ENCODE measurements at regions not wholly inside any gene's neighbourhood (a gene's known extent, or its start where the extent isn't known, plus 50 kb on each side); places are given as distances from the start of the nearest gene placed in this dataset.

DNA sequence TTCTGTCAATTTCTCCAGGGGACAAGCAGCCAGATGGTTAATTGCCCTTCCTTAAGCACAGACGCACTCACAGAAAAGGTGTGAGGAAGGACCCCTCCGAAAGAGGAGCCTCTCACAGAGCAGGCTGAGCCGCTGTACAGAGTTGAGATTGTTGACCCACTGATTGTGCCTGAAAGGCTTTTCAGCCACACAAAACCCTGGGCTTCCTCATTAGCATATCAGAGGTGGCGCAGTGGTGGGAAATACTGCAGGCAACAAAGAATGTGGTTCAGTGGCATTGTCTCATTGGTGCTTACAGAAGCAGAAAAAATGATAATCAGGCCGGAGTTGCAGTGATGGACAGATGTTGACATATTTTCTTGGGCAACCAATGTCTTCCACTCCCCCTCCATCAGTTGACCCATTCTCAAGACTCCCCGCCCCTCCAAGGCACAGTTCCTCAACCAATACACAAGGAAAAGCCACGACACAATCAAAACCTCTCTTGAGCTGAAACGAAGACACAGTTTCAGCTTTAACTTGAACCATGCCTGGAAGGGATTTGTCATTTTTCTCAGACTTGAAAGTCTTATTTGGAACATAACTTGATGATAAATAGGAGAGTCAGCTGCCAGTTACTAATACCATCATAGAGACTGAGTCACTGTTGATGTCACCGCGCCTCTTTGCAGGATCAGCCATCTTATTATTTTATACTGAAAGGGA, 53.1 kb downstream of the ATXN3L start:
- DNase-seq, result no peak
- no peaks in the 10 kb centered on the region for H3K36me3 ChIP-seq
- H3K27me3 ChIP-seq (ENCODE audit: insufficient read depth, low read depth, severe bottlenecking), result no peaks in the 10 kb centered on the region
- H3K9me3 ChIP-seq (ENCODE audit: severe bottlenecking), result no peaks in the 10 kb centered on the region
- H3K27ac ChIP-seq, result no peak overlapping the region
- no peak overlapping the region for H3K4me3 ChIP-seq (ENCODE audit: low read depth, low read length)
- TF ChIP-seq, protein P1, sequence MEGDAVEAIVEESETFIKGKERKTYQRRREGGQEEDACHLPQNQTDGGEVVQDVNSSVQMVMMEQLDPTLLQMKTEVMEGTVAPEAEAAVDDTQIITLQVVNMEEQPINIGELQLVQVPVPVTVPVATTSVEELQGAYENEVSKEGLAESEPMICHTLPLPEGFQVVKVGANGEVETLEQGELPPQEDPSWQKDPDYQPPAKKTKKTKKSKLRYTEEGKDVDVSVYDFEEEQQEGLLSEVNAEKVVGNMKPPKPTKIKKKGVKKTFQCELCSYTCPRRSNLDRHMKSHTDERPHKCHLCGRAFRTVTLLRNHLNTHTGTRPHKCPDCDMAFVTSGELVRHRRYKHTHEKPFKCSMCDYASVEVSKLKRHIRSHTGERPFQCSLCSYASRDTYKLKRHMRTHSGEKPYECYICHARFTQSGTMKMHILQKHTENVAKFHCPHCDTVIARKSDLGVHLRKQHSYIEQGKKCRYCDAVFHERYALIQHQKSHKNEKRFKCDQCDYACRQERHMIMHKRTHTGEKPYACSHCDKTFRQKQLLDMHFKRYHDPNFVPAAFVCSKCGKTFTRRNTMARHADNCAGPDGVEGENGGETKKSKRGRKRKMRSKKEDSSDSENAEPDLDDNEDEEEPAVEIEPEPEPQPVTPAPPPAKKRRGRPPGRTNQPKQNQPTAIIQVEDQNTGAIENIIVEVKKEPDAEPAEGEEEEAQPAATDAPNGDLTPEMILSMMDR (IDR thresholded peaks at IDR 0.05; ENCODE audit: low read depth, low read length), result no peak

DNA sequence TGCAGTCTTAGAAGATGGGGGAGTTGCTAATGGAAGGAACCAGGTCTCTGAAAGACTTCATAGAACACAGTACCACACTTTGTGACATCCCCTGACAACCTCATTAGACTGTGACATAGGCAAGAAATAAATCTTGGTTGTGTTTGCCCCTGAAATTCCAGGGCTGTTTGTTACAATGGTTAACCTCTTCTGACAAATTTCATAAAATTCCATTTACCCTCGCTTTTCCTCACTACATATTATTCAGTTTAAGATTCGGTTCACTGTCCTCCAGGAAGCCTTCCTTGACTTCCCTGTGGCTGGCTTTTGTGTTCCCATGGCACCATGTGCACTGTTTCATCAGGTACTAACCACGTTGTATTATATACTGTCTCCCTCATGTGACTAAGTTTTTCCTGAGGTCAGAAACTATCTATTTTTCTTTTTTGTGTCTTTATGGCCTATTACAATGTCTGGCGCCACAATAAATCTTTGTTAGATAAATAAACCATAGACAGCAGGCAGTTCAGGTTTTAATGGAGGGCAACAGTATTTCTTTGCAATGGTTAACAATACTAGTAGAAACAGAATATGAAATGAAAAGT, 54.2 kb downstream of the ATXN3L start:
- Histone ChIP-seq H3K4me3 (ENCODE audit: low read depth, low read length) (no peak overlapping the region), H3K27me3 (ENCODE audit: insufficient read depth, low read depth, severe bottlenecking) (no peaks in the 10 kb centered on the region), H3K9me3 (ENCODE audit: severe bottlenecking) (no peaks in the 10 kb centered on the region), H3K36me3 (no peaks in the 10 kb centered on the region), H3K27ac (no peak overlapping the region)
- DNase-seq, result no peak
- TF ChIP-seq, protein P1 (IDR thresholded peaks at IDR 0.05; ENCODE audit: low read depth, low read length), result no peak

DNA sequence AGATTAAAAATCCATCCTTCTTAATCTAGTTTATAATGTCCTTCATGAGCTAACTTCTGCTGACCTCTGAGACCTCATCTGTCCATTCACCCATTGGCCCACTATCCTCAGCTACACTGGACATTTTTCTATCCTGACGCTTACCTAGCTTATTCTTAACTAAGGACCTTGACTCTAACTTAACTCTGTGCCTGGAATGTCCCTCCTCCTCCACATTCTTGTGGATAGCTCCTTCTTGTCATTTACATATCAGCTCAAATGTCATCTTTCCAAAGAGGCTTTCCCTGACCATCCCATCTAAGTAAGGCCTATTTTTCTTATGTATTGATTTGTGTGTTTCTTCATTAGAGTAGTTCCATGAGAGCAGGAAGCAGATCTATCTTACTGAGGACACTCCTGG, 54.7 kb downstream of the ATXN3L start:
- Histone ChIP-seq H3K4me3 (ENCODE audit: low read depth, low read length) (no peak overlapping the region), H3K36me3 (no peaks in the 10 kb centered on the region), H3K27ac (no peak overlapping the region), H3K27me3 (ENCODE audit: insufficient read depth, low read depth, severe bottlenecking) (no peaks in the 10 kb centered on the region), H3K9me3 (ENCODE audit: severe bottlenecking) (no peaks in the 10 kb centered on the region)
- DNase-seq, result no peak
- TF ChIP-seq, protein P1 (IDR thresholded peaks at IDR 0.05; ENCODE audit: low read depth, low read length), result no peak

DNA sequence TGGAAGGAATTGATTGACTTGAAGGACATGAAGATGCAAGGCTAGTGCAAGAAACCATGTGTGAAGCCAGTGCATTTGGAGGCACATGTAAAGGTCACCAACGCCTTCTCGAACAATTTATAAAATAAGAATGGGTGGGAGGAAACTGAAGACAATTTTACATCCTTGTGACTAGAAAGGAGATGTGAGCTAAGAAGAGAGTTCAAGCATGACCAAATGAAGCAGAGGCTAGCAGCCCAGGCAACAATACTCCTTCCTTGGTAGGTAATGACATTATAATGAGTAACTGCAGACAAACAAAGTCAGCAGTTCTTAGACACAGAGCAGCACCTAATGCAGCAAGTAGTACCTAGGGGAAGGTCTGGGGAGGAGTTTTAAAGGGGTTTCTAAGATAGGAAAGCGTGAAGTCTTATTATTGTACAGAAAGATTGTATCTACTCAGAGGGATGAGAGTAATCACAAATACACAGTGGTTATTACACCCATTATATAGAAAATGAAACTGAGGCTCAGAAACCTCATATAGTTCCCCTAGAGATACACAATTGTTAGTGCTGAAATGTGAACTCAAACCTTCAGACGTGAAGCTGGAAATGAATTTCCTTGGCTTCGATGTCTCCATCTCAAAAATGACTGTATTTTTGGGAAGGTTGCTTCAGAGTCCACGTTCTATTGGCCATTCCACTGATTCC, 56.1 kb downstream of the ATXN3L start:
- no peaks in the 10 kb centered on the region for H3K9me3 ChIP-seq (ENCODE audit: severe bottlenecking)
- DNase-seq, result no peak
- TF ChIP-seq, protein P1 (IDR thresholded peaks at IDR 0.05; ENCODE audit: low read depth, low read length), result no peak
- no peak overlapping the region for H3K27ac ChIP-seq
- H3K27me3 ChIP-seq (ENCODE audit: insufficient read depth, low read depth, severe bottlenecking), result no peaks in the 10 kb centered on the region
- H3K36me3 ChIP-seq, result no peaks in the 10 kb centered on the region
- H3K4me3 ChIP-seq (ENCODE audit: low read depth, low read length), result no peak overlapping the region

DNA sequence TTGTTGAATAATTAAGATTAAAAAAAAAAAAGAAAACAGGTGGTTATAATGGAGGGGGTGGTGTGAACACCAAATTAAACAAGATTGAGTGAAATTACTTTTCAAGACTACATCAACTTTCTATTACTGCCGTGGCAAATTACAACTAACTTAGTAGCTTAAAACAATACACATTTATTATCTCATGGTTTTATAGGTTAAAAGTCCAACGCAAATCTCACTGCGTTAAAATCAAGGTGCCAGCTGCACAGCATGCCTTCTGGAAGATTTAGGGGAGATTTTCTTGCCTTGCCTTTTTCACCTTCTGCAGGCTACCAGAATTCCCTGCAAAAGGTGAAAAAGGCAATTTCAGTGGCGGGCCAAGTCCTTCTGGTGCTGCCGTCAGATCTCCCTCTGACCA, 58.5 kb downstream of the ATXN3L start:
- DNase-seq, result peak; percentile 32
- TF ChIP-seq, protein P1 (IDR thresholded peaks at IDR 0.05; ENCODE audit: low read depth, low read length), result no peak

More for the DNA sequence above, 58.5 kb downstream of the ATXN3L start:
- Histone ChIP-seq H3K27ac (no peak overlapping the region), H3K9me3 (ENCODE audit: severe bottlenecking) (no peaks in the 10 kb centered on the region), H3K4me3 (ENCODE audit: low read depth, low read length) (no peak overlapping the region), H3K27me3 (ENCODE audit: insufficient read depth, low read depth, severe bottlenecking) (no peaks in the 10 kb centered on the region), H3K36me3 (no peaks in the 10 kb centered on the region)
